OCI-LY1 (cell line): ENCODE measurements at regions not wholly inside any gene's neighbourhood (a gene's known extent, or its start where the extent isn't known, plus 50 kb on each side); places are given as distances from the start of the nearest gene placed in this dataset.
"Not testable (repeated sequence)": the region's sequence is repeated elsewhere in the genome, so short reads cannot be mapped to it uniquely, and the experiment has no call there.

Experiments
- CTCF ChIP-seq: fragments of 200-600 bp; sonication (generic), shearing (Covaris generic); IDR thresholded peaks from 2 replicates; pipeline ENCODE4 v1.5.1; 2017; ENCODE audit warnings: mild to moderate bottlenecking, antibody characterized with exemption, low read length, moderate library complexity, mixed read lengths
- EZH2 ChIP-seq: fragments of 200-600 bp; sonication (generic), shearing (Covaris generic); IDR thresholded peaks from 2 replicates; pipeline ENCODE4 v1.8.0; 2017; ENCODE audit warnings: borderline replicate concordance, mixed run types, mild to moderate bottlenecking, antibody characterized with exemption, low read length, moderate library complexity, mixed read lengths

- TF ChIP-seq CTCF, EZH2: not testable (repeated sequence)
Measured at GRCh38 chr2:107146645-107147044, 260.7 kb upstream of the ST6GAL2 start.
